DMS 273 (cell line): ENCODE measurements at regions not wholly inside any gene's neighbourhood (a gene's known extent, or its start where the extent isn't known, plus 50 kb on each side); places are given as distances from the start of the nearest gene placed in this dataset.

Source experiments
- DNase-seq: peaks from one replicate; lab custom pipeline; 2025; ENCODE audit not compliant: unreplicated experiment; lab: John Stamatoyannopoulos, UW

DNA sequence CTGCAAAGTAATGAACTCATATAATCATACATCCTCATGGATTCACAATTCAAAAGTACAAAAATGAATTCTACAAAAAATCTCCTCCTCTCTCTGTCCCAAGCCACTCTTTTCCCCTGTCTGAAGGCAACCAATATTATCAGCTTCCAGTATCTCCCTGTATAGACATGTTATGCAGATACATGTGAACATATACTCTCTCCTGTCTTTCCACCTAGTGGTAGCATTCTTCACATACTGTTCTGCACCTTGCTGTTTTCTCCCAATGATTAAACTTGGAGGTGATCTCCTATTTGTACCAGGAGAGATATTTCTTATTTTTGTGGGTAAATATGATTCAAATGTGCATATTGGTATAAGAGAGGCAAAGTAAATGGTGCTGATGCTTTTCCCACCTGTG, 416.4 kb downstream of the EPM2A start:
- DNase-seq, result no peak

- DNase-seq, result no peak
These were observed 415.7 kb downstream of the EPM2A start for GRCh38 chr6:145319605-145320004.

- no peak for DNase-seq
These were observed 411.7 kb downstream of the EPM2A start for GRCh38 chr6:145323646-145324045.

- DNase-seq, result no peak
These were observed 407.7 kb downstream of the EPM2A start for GRCh38 chr6:145327586-145327985.

DNA sequence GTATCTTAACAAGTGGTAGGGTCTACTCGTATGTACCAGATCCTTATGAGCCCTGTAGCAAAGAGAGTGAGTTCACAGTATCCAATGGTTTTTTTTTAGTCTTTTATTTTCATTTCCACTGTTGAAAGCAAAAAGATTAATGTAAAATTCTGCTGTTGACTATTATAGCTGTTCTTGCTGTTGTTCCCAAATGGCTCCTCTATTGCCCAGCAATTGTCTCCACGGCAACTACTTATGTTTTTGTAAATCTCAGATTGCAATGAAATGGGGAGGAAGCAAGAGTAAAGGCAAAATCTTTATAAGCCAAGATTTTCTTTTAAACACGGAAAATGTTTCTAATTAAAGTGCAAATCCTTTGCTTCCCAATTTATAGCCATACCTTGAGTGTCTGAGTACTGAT, 406.1 kb downstream of the EPM2A start:
- DNase-seq, result no peak

DNA sequence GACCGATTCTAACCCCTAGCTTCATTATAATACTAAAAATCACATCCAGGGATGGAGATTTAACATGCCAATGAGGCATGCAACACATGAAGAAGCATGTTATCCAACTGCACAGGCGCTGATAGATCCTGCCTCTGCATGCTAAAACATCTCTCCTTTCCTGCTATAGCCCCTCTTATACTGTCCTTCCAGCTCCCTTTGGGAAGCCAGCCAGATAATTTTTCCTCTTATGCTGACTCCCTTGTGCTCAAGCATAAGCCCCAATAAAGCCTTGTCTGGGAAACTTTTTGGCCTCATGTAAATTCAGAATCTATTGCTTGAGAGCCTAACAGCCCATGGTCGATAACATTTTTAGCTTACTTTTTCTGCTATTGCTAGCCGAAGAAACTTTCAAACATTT, 404.3 kb downstream of the EPM2A start:
- DNase-seq, result no peak

- DNase-seq, result no peak
These were observed 403.3 kb downstream of the EPM2A start for GRCh38 chr6:145332011-145332410.

GRCh38 chr6:145336119-145336518, 399.2 kb downstream of the EPM2A start:
- DNase-seq, result no peak

- DNase-seq, result no peak
These were observed 396.2 kb downstream of the EPM2A start for GRCh38 chr6:145339089-145339488.

DNA sequence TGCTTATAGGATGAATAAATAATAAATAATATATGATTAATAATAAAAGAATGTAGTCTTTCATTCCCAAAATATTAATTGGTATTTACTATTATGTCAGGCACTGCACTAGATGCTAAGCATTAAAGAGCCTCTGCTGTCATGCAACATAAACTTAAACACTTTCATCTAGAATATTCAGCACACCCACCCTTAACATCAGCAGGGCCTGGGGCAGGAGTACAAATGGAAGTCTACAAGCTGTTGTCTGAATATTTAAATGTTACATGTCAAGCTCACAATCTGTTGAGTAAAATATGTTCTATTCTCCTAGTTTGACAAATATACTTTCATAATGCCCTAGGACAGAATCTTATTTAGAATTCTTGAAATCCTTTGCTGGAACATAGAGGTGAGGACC, 395.1 kb downstream of the EPM2A start:
- no peak for DNase-seq

GRCh38 chr6:145345094-145345493, 390.2 kb downstream of the EPM2A start:
- DNase-seq, result no peak

DNA sequence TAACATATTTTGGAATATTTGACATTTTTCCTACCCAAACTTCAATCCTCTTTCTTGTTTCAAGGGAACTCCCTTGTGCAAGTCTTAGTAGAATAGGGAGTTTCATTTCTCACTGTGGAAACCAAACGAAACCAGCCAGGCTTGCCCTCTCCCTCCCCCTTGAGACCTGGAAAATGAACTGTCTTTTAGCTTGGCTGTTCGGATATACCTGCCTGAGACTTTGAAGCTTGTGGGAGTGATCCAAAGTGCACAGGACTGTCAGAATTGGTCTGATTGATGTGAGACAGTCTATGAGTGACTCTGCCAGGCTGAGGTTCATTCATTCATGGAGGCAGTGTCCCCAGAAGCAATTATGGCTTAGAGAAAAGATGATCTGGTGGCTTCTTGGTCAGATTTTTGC, 388.1 kb downstream of the EPM2A start:
- DNase-seq, result no peak

- no peak for DNase-seq
These were observed 385.3 kb downstream of the EPM2A start for GRCh38 chr6:145349950-145350510.

- DNase-seq, result no peak
These were observed 384.4 kb downstream of the EPM2A start for GRCh38 chr6:145350928-145351327.

GRCh38 chr6:145352382-145353080, 382.8 kb downstream of the EPM2A start:
- no peak for DNase-seq

DNA sequence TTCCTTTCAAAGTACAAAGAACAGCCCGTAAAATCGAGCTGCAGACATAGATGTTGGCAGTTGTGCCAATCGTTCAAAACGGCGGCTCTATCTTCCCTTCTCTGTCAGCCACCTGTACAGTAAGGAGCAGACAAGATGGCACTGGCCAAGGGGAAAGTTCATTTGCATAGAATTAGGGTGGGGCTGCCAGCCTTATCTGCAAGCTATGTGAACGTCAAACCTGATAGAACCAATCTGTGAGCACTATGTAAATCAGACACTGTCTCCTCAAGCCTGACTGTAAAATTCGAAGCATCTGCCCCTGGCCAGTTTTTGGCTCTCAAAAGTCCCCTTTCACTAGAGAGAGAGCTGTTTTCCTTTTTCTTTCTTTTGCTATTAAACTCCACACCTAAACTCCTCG, 374.5 kb downstream of the EPM2A start:
- no peak for DNase-seq

DNA sequence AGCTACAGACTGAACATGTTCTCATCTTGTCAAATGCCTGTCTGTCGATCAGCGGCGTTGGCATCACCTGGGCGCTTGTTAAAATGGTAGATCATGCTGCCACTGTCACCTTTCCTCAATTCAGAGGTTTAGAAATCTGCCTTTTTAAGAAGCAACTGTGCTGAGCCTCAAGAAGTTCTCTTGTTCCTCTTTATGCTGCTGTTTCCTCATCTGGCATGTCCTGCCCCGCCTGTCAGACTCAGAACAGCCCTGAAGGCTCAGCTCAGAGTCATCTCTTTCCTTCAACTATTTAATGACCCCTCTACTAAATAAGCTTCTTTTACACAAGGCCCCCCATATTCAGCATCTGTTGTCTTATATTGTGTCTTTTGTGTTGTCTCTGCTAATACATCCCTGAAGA, 368.2 kb downstream of the EPM2A start:
- DNase-seq, result no peak

- no peak for DNase-seq
These were observed 367.2 kb downstream of the EPM2A start for GRCh38 chr6:145368075-145368474.

- DNase-seq, result no peak
These were observed 364.8 kb downstream of the EPM2A start for GRCh38 chr6:145370559-145370958.

DNA sequence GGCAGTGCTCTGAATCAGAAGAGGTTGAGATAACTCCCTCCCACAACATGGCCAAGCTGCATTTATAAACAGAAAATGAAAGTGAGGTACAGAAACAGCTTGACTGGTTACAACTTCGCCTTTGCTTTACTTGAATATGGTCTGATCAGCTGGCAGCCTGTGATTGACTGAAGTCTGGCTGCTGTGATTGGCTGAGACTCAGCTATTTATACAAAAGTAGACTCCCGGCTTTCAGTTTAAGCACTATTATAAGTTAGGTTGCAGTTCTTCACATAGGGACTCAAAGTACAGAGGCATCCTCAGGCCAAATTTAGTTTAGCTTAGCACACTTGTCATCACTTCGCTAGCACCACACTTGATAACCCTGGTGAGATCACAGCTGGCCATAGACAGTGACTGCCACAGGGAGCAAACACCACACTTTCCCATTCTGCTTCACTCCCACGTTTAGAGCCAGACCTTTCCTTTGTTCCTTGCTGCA, 362.6 kb downstream of the EPM2A start:
- DNase-seq, result no peak

DNA sequence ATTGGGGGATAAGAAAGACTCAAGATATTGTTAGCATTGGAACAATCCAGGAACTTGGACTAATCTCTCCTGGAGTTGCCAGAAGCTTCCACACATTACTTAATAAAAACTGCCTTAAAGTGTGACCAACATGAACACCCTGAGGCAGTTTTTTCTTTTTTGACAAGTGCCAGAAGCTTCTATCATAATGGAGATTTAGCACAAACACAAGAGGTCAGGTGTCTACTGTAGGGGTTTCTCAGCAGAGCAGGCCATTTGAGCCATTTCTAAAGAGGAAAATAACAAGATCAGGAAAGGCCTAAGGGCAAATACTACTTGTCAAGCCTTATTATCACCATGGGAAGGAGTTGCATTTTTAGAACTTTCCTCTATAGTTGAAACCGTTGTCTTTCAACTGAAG, 361.5 kb downstream of the EPM2A start:
- no peak for DNase-seq

GRCh38 chr6:145374570-145374969, 360.8 kb downstream of the EPM2A start:
- no peak for DNase-seq

DNA sequence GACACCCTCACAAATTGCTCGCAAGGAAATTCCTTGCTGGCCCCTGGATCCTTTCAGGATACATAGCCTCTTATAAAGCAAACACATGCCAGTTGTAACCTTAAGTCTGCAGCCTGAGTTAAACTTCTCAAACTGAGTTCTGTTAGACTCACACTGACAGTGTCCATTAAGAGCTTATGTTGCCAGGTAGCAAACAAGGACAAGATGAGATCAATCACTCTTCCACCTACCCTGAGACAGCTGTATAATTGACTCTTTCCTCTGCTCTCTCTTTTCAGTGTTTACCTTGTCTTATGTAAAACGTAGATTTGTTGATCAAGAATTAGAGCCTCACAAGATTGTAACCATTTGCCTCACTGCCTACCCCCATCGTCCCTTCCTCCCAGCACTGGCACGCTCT, 359.8 kb downstream of the EPM2A start:
- no peak for DNase-seq
